ENCODE measurements at regions not wholly inside any gene's neighbourhood (a gene's known extent, or its start where the extent isn't known, plus 50 kb on each side); places are given as distances from the start of the nearest gene placed in this dataset.

- no peaks in the 10 kb centered on the region for H3K36me3 ChIP-seq (ENCODE audit: control insufficient read depth in 2 of 2, extremely low read depth in 1 of 2, insufficient read depth in 2 of 2, low read length in 2 of 2)
- H3K9me3 ChIP-seq (ENCODE audit: control insufficient read depth, low read depth, low read length), result no peaks in the 10 kb centered on the region
- no peak overlapping the region for H3K4me2 ChIP-seq (ENCODE audit: control insufficient read depth, extremely low read depth, insufficient read depth, low read depth, low read length)
- H3K27me3 ChIP-seq (ENCODE audit: control insufficient read depth, extremely low read depth, insufficient read depth, low read length), result peaks cover 71% of the 10 kb centered on the region
- no peaks in the 10 kb centered on the region for H3K79me2 ChIP-seq (ENCODE audit: control insufficient read depth, insufficient read depth, low read length)
- no peak overlapping the region for H3K4me3 ChIP-seq (ENCODE audit: control insufficient read depth in 2 of 3, extremely low read depth in 1 of 3, insufficient read depth in 2 of 3, low read depth in 1 of 3, low read length in 3 of 3)
- H4K20me1 ChIP-seq (ENCODE audit: control insufficient read depth, extremely low read depth, insufficient read depth, low read length), result no peaks in the 10 kb centered on the region
- H2AFZ ChIP-seq (ENCODE audit: control insufficient read depth, low read length), result no peak overlapping the region
- no peaks in the 10 kb centered on the region for H3K9me1 ChIP-seq (ENCODE audit: control insufficient read depth, extremely low read depth, insufficient read depth, low read length)
- peaks cover 5% of the 10 kb centered on the region for H3K4me1 ChIP-seq (ENCODE audit: control insufficient read depth, extremely low read depth, insufficient read depth, low read length)
- no peak for DNase-seq (ENCODE audit: low read depth, low spot score)
- dilution Hi-C loops (cut with MboI; ENCODE audit: extremely low pct_ligation_motif_present, low sequenced_read_pairs), result no loop called here
- H3K27ac ChIP-seq (ENCODE audit: control insufficient read depth, insufficient read depth, low read length), result no peak overlapping the region
- no peak overlapping the region for H3K9ac ChIP-seq (ENCODE audit: control insufficient read depth, extremely low read depth, insufficient read depth, low read length)
- FAIRE-seq, result no peak
- TF ChIP-seq EZH2 (IDR thresholded peaks at IDR 0.05; ENCODE audit: low read length) (no peak), CTCF (optimal IDR thresholded peaks at IDR 0.05 in 1 of 3, IDR thresholded peaks at IDR 0.05 in 1 of 3, conservative IDR thresholded peaks at IDR 0.05 in 1 of 3; ENCODE audit: extremely low read depth in 1 of 3, insufficient read depth in 2 of 3, low read length in 3 of 3) (no peak)
Observed at GRCh38 chr17:79164408-79164807, 89.8 kb downstream of the ENGASE start.

GRCh38 chr17:79163071-79163470 lies 88.4 kb downstream of the ENGASE start:
- H3K27ac ChIP-seq (ENCODE audit: control insufficient read depth, insufficient read depth, low read length), result no peak overlapping the region
- no peaks in the 10 kb centered on the region for H3K36me3 ChIP-seq (ENCODE audit: control insufficient read depth in 2 of 2, extremely low read depth in 1 of 2, insufficient read depth in 2 of 2, low read length in 2 of 2)
- H4K20me1 ChIP-seq (ENCODE audit: control insufficient read depth, extremely low read depth, insufficient read depth, low read length), result no peaks in the 10 kb centered on the region
- H3K4me1 ChIP-seq (ENCODE audit: control insufficient read depth, extremely low read depth, insufficient read depth, low read length), result peaks cover 5% of the 10 kb centered on the region
- H3K9ac ChIP-seq (ENCODE audit: control insufficient read depth, extremely low read depth, insufficient read depth, low read length), result no peak overlapping the region
- no peak for DNase-seq (ENCODE audit: low read depth, low spot score)
- H3K4me3 ChIP-seq (ENCODE audit: control insufficient read depth in 2 of 3, extremely low read depth in 1 of 3, insufficient read depth in 2 of 3, low read depth in 1 of 3, low read length in 3 of 3), result no peak overlapping the region
- peaks cover 63% of the 10 kb centered on the region for H3K27me3 ChIP-seq (ENCODE audit: control insufficient read depth, extremely low read depth, insufficient read depth, low read length)
- no peaks in the 10 kb centered on the region for H3K9me1 ChIP-seq (ENCODE audit: control insufficient read depth, extremely low read depth, insufficient read depth, low read length)
- no peaks in the 10 kb centered on the region for H3K9me3 ChIP-seq (ENCODE audit: control insufficient read depth, low read depth, low read length)
- FAIRE-seq, result no peak
- H2AFZ ChIP-seq (ENCODE audit: control insufficient read depth, low read length), result no peak overlapping the region
- no peak overlapping the region for H3K4me2 ChIP-seq (ENCODE audit: control insufficient read depth, extremely low read depth, insufficient read depth, low read depth, low read length)
- dilution Hi-C loops (cut with MboI; ENCODE audit: extremely low pct_ligation_motif_present, low sequenced_read_pairs), result no loop called here
- no peak for TF ChIP-seq EZH2 (IDR thresholded peaks at IDR 0.05; ENCODE audit: low read length)
- no peak for TF ChIP-seq CTCF (optimal IDR thresholded peaks at IDR 0.05 in 1 of 3, IDR thresholded peaks at IDR 0.05 in 1 of 3, conservative IDR thresholded peaks at IDR 0.05 in 1 of 3; ENCODE audit: extremely low read depth in 1 of 3, insufficient read depth in 2 of 3, low read length in 3 of 3)
- H3K79me2 ChIP-seq (ENCODE audit: control insufficient read depth, insufficient read depth, low read length), result no peaks in the 10 kb centered on the region

Data from keratinocyte (primary cell).